IMR-90 (cell line): ENCODE measurements at regions not wholly inside any gene's neighbourhood (a gene's known extent, or its start where the extent isn't known, plus 50 kb on each side); places are given as distances from the start of the nearest gene placed in this dataset.

Experiments
- ATAC-seq: fragments of 200-7000 bp; cut with Tn5 transposase; 2 replicates; pipeline ENCODE4 v1.9.1; 2020; ENCODE audit warnings: low read depth, mild to moderate bottlenecking, moderate library complexity
- BruUV-seq: library from RNA; stranded (reverse); fragments of 400-500 nt; replicated peaks from 2 replicates; lab custom pipeline; 2021; lab: Mats Ljungman, UMichigan
- CTCF ChIA-PET: fragments of 300-600 bp; formaldehyde crosslinking; extraction: SDS; loops from one replicate; lab custom pipeline; 2021; ENCODE audit warnings: antibody characterized with exemption; lab: Yijun Ruan, JAX
- POLR2A ChIA-PET: fragments of 300-600 bp; sonication (Branson Sonifier 250); formaldehyde crosslinking; loops from one replicate; lab custom pipeline; 2022; ENCODE audit warnings: antibody characterized with exemption; ENCODE audit not compliant: unreplicated experiment; lab: Charles Lee
- DNase-seq: peaks from one replicate; pipeline ENCODE4 v3.0.0; 2013
- H2AFZ ChIP-seq: replicated peaks from 2 replicates; pipeline ENCODE3; 2013; ENCODE audit warnings: low read length, mild to moderate bottlenecking; ENCODE audit not compliant: poor library complexity
- H2AK5ac ChIP-seq: 2 replicates; pipeline ENCODE4 v1.6.1; 2013; ENCODE audit warnings: low read depth, low read length, inconsistent platforms
- H2AK9ac ChIP-seq: replicated peaks from 2 replicates; pipeline ENCODE3; 2013; ENCODE audit warnings: mild to moderate bottlenecking, low read depth, low read length, moderate library complexity; ENCODE audit not compliant: poor library complexity
- H2BK120ac ChIP-seq: 2 replicates; pipeline ENCODE4 v1.6.1; 2013; ENCODE audit warnings: low read depth, low read length, inconsistent platforms
- H2BK15ac ChIP-seq: 3 replicates; pipeline ENCODE4 v1.6.1; 2013; ENCODE audit warnings: low read depth, low read length, inconsistent platforms
- H2BK20ac ChIP-seq: 2 replicates; pipeline ENCODE4 v1.6.1; 2013; ENCODE audit warnings: low read depth, mild to moderate bottlenecking, inconsistent platforms, low read length, moderate library complexity
- H2BK5ac ChIP-seq: 2 replicates; pipeline ENCODE4 v1.6.1; 2013; ENCODE audit warnings: mild to moderate bottlenecking, low read depth, low read length, inconsistent platforms; ENCODE audit not compliant: poor library complexity, severe bottlenecking
- H3K14ac ChIP-seq: replicated peaks from 2 replicates; pipeline ENCODE4 v1.6.1; 2013; ENCODE audit warnings: low read depth, low read length, inconsistent platforms
- H3K18ac ChIP-seq: 2 replicates; pipeline ENCODE4 v1.6.1; 2013; ENCODE audit warnings: low read depth, low read length, control low read depth
- H3K23ac ChIP-seq: 2 replicates; pipeline ENCODE4 v1.6.1; 2013; ENCODE audit warnings: low read depth, low read length, inconsistent platforms
- H3K27ac ChIP-seq: 2 replicates; pipeline ENCODE4 v1.5.1; 2013; ENCODE audit warnings: mild to moderate bottlenecking, control low read depth, low read length; ENCODE audit not compliant: insufficient read depth
- H3K27me3 ChIP-seq: 2 replicates; pipeline ENCODE4 v1.6.1; 2013; ENCODE audit warnings: low read length; ENCODE audit not compliant: control insufficient read depth, insufficient read depth
- H3K36me3 ChIP-seq: 2 replicates; pipeline ENCODE4 v1.6.1; 2013; ENCODE audit warnings: low read length, mixed read lengths; ENCODE audit not compliant: control insufficient read depth, insufficient read depth
- H3K4ac ChIP-seq: 2 replicates; pipeline ENCODE4 v1.6.1; 2013; ENCODE audit warnings: low read depth, low read length, inconsistent platforms
- H3K4me1 ChIP-seq: 2 replicates; pipeline ENCODE4 v1.6.1; 2013; ENCODE audit warnings: low read length, mixed read lengths; ENCODE audit not compliant: control insufficient read depth, insufficient read depth
- H3K4me2 ChIP-seq: 2 replicates; pipeline ENCODE4 v1.6.1; 2013; ENCODE audit warnings: low read depth, mild to moderate bottlenecking, control low read depth, low read length, moderate library complexity
- H3K4me3 ChIP-seq: 2 replicates; pipeline ENCODE4 v1.5.1; 2013; ENCODE audit warnings: low read depth, mild to moderate bottlenecking, control low read depth, low read length, moderate library complexity; ENCODE audit not compliant: insufficient read depth
- H3K56ac ChIP-seq: 2 replicates; pipeline ENCODE4 v1.6.1; 2013; ENCODE audit warnings: low read length, inconsistent platforms; ENCODE audit not compliant: insufficient read depth; ENCODE audit errors: extremely low read depth
- H3K79me1 ChIP-seq, 2 experiments: 2 replicates each; pipeline ENCODE4 v1.6.1; 2013; ENCODE audit warnings: low read length in 2 of 2, inconsistent platforms in 1 of 2, low read depth in 1 of 2
- H3K9ac ChIP-seq: 2 replicates; pipeline ENCODE4 v1.6.1; 2013; ENCODE audit warnings: low read depth, low read length, control low read depth
- H3K9me1 ChIP-seq: 2 replicates; pipeline ENCODE4 v1.6.1; 2013; ENCODE audit warnings: low read length, inconsistent platforms; ENCODE audit not compliant: insufficient read depth
- H3K9me3 ChIP-seq: 2 replicates; pipeline ENCODE4 v1.6.1; 2013; ENCODE audit warnings: low read length; ENCODE audit not compliant: control insufficient read depth, insufficient read depth
- H4K20me1 ChIP-seq: 2 replicates; pipeline ENCODE4 v1.6.1; 2013; ENCODE audit warnings: low read length, inconsistent platforms; ENCODE audit not compliant: insufficient read depth
- H4K5ac ChIP-seq: 2 replicates; pipeline ENCODE4 v1.6.1; 2013; ENCODE audit warnings: mild to moderate bottlenecking, low read depth, low read length, control low read depth
- H4K8ac ChIP-seq, 2 experiments: 2 replicates each; pipeline ENCODE4 v1.6.1; 2013; ENCODE audit warnings: low read depth in 2 of 2, low read length in 2 of 2, control low read depth in 1 of 2, inconsistent platforms in 1 of 2
- H4K91ac ChIP-seq: 2 replicates; pipeline ENCODE4 v1.6.1; 2013; ENCODE audit warnings: low read depth, low read length, inconsistent platforms; ENCODE audit not compliant: insufficient read depth
- BHLHE40 ChIP-seq: fragments of 150-350 bp; IDR thresholded peaks from 2 replicates; pipeline ENCODE4 v1.6.1; 2016; ENCODE audit warnings: mild to moderate bottlenecking, low read depth, low read length
- CEBPB ChIP-seq: IDR thresholded peaks from 2 replicates; pipeline ENCODE4 v1.6.1; 2012; ENCODE audit warnings: low read depth, low read length, improper control_type of control experiment
- FOS ChIP-seq: fragments of 150-350 bp; IDR thresholded peaks from 2 replicates; pipeline ENCODE4 v1.6.1; 2016; ENCODE audit warnings: low read depth, low read length
- MAFK ChIP-seq: IDR thresholded peaks from 2 replicates; pipeline ENCODE4 v1.6.1; 2012; ENCODE audit warnings: low read depth, low read length, improper control_type of control experiment
- MAZ ChIP-seq: IDR thresholded peaks from 2 replicates; pipeline ENCODE4 v1.6.1; 2012; ENCODE audit warnings: low read depth, mild to moderate bottlenecking, low read length, improper control_type of control experiment, moderate library complexity, borderline replicate concordance
- MXI1 ChIP-seq: IDR thresholded peaks from 2 replicates; pipeline ENCODE4 v1.6.1; 2012; ENCODE audit warnings: low read depth, mild to moderate bottlenecking, low read length, moderate library complexity, borderline replicate concordance
- NFE2L2 ChIP-seq: fragments of 150-350 bp; IDR thresholded peaks from 2 replicates; pipeline ENCODE4 v1.6.1; 2016; ENCODE audit warnings: low read depth, mild to moderate bottlenecking, low read length
- POLR2A ChIP-seq: IDR thresholded peaks from 2 replicates; pipeline ENCODE4 v1.6.1; 2012; ENCODE audit warnings: mild to moderate bottlenecking, low read depth, low read length
- RAD21 ChIP-seq: IDR thresholded peaks from 2 replicates; pipeline ENCODE4 v1.6.1; 2012; ENCODE audit warnings: low read length, improper control_type of control experiment
- RFX5 ChIP-seq: IDR thresholded peaks from 2 replicates; pipeline ENCODE4 v1.8.0; 2012; ENCODE audit warnings: low read depth, mild to moderate bottlenecking, low read length, moderate library complexity
- SMC3 ChIP-seq: fragments of 150-350 bp; IDR thresholded peaks from 2 replicates; pipeline ENCODE4 v1.6.1; 2016; ENCODE audit warnings: low read depth, mild to moderate bottlenecking, antibody characterized with exemption, low read length, moderate library complexity
- WGBS, 2 experiments: methylation state at CpG; one replicate each; pipeline versions ENCODE4 v1.1.5 to v1.1.7; 2013; ENCODE audit warnings: missing lambda C conversion rate in 2 of 2; ENCODE audit not compliant: insufficient read length in 1 of 2; ENCODE audit errors: extremely low coverage in 2 of 2; 5-methylcytosine and 5-hydroxymethylcytosine counted together
- dilution Hi-C: fragments of 300-500 bp; cut with HindIII; formaldehyde crosslinking; loops from one replicate; pipeline ENCODE4 v1.14.3; 2018; ENCODE audit warnings: low sequenced_read_pairs; ENCODE audit not compliant: unreplicated experiment
- in situ Hi-C: fragments of 300-500 bp; cut with MboI; formaldehyde crosslinking; loops from 3 replicates; pipeline ENCODE4 v1.14.3; 2019; ENCODE audit warnings: low sequenced_read_pairs, inconsistent platforms, mixed read lengths
- intact Hi-C: fragments of 100-400 bp; cut with micrococcal nuclease; formaldehyde crosslinking; loops from 2 replicates; pipeline ENCODE4 v1.10.0; 2022
- TF ChIP-seq, protein P1 (sequence below): fragments of 150-350 bp; IDR thresholded peaks from 2 replicates; pipeline ENCODE4 v1.6.1; 2017; ENCODE audit warnings: mild to moderate bottlenecking, antibody characterized with exemption, low read length, low read depth
- TF ChIP-seq, protein P2 (sequence below): fragments of 150-350 bp; IDR thresholded peaks from 2 replicates; pipeline ENCODE4 v1.6.1; 2016; ENCODE audit warnings: low read depth, mild to moderate bottlenecking, low read length, moderate library complexity, borderline replicate concordance

DNA sequence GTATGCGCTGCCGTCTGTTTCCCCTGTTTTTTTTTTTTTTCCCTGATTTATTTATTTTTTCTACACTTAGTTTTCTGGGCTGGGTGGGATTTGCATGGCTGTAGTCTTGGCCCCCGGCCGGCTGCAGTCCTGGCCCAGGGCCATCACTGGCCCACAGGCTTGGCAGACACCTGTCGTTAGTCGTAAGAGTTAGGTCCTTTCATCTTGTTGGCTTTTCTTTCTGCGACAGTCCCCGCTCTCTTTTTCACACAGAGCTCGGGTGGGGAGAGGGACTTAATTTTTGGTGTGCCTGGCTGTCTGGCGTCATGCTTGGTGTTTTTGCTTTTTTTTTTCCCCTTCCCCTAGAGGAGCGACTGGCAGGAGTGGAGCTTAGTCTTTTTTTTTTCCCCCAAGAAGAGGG, 183.4 kb downstream of the KLF13 start:
- Histone ChIP-seq H3K9me3 (no peaks in the 10 kb centered on the region), H2BK5ac (no peak overlapping the region), H3K18ac (no peak overlapping the region), H2AK5ac (no peak overlapping the region), H3K36me3 (no peaks in the 10 kb centered on the region), H3K27ac (no peak overlapping the region), H2BK20ac (no peak overlapping the region), H3K27me3 (no peaks in the 10 kb centered on the region), H2BK15ac (no peak overlapping the region), H3K9ac (no peak overlapping the region), H3K56ac (no peak overlapping the region), H4K20me1 (no peaks in the 10 kb centered on the region), H4K5ac (no peak overlapping the region), H2AFZ (no peak overlapping the region), H2AK9ac (no peak overlapping the region), H3K4ac (no peak overlapping the region), H3K14ac (no peak overlapping the region), H3K23ac (no peak overlapping the region), H3K79me1 (no peaks in the 10 kb centered on the region), H4K91ac (no peak overlapping the region), H3K9me1 (no peaks in the 10 kb centered on the region), H4K8ac (no peak overlapping the region), H3K4me2 (no peak overlapping the region), H2BK120ac (no peak overlapping the region), H3K4me1 (no peaks in the 10 kb centered on the region), H3K4me3 (no peak overlapping the region)
- POLR2A ChIA-PET = no interaction called here
- in situ Hi-C loops = no loop called here
- TF ChIP-seq MXI1 = no peak
- TF ChIP-seq RFX5 = no peak
- no peak for TF ChIP-seq CEBPB
- no peak for TF ChIP-seq RAD21
- no peak for TF ChIP-seq SMC3
- TF ChIP-seq, protein P1, sequence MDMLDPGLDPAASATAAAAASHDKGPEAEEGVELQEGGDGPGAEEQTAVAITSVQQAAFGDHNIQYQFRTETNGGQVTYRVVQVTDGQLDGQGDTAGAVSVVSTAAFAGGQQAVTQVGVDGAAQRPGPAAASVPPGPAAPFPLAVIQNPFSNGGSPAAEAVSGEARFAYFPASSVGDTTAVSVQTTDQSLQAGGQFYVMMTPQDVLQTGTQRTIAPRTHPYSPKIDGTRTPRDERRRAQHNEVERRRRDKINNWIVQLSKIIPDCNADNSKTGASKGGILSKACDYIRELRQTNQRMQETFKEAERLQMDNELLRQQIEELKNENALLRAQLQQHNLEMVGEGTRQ = no peak
- TF ChIP-seq, protein P2, sequence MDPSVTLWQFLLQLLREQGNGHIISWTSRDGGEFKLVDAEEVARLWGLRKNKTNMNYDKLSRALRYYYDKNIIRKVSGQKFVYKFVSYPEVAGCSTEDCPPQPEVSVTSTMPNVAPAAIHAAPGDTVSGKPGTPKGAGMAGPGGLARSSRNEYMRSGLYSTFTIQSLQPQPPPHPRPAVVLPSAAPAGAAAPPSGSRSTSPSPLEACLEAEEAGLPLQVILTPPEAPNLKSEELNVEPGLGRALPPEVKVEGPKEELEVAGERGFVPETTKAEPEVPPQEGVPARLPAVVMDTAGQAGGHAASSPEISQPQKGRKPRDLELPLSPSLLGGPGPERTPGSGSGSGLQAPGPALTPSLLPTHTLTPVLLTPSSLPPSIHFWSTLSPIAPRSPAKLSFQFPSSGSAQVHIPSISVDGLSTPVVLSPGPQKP = no peak
- no peak for TF ChIP-seq MAZ
- TF ChIP-seq MAFK = no peak
- TF ChIP-seq POLR2A = no peak
- TF ChIP-seq NFE2L2 = no peak
- TF ChIP-seq BHLHE40 = no peak
- TF ChIP-seq FOS = no peak
- intact Hi-C loops = no loop called here
- no TSS peak for BruUV-seq
- dilution Hi-C loops = no loop called here
- no CpG with 5 or more reads among the region's 11 CpGs for WGBS, 2 experiments
- ATAC-seq (no peak), DNase-seq (no peak)
- CTCF ChIA-PET = no interaction called here
